ENCODE measurements at regions not wholly inside any gene's neighbourhood (a gene's known extent, or its start where the extent isn't known, plus 50 kb on each side); places are given as distances from the start of the nearest gene placed in this dataset.

DNA sequence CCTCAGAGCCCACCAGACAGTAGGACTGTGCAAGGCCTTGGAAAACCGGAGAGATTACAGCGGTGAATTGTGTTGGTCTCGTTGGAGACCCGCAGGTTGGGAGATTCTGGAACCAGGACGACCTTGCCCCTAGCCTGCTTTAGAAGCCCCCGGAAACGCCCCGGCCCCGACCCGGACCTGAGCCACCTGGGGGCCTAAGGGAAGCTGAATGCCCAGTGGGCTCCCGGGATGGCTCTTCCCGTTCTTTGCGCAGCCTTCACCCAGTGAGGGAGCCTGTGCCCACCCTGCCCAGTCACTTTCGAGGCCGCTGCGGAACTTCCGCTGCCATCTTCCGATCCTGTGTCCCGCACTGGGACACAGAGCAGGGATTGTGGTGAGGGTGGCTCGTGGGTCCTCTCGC lies 254.4 kb downstream of the FAM72C start:
- TF ChIP-seq, protein P1, sequence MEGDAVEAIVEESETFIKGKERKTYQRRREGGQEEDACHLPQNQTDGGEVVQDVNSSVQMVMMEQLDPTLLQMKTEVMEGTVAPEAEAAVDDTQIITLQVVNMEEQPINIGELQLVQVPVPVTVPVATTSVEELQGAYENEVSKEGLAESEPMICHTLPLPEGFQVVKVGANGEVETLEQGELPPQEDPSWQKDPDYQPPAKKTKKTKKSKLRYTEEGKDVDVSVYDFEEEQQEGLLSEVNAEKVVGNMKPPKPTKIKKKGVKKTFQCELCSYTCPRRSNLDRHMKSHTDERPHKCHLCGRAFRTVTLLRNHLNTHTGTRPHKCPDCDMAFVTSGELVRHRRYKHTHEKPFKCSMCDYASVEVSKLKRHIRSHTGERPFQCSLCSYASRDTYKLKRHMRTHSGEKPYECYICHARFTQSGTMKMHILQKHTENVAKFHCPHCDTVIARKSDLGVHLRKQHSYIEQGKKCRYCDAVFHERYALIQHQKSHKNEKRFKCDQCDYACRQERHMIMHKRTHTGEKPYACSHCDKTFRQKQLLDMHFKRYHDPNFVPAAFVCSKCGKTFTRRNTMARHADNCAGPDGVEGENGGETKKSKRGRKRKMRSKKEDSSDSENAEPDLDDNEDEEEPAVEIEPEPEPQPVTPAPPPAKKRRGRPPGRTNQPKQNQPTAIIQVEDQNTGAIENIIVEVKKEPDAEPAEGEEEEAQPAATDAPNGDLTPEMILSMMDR (IDR thresholded peaks at IDR 0.05; ENCODE audit: poor library complexity, severe bottlenecking), result no peak
- TF ChIP-seq EP300 (conservative IDR thresholded peaks at IDR 0.05; ENCODE audit: poor library complexity, severe bottlenecking) (no peak), EZH2 (IDR thresholded peaks at IDR 0.05; ENCODE audit: borderline replicate concordance, insufficient read depth, low read length, poor library complexity, severe bottlenecking) (no peak), POLR2AphosphoS5 (IDR thresholded peaks at IDR 0.05) (no peak), TAF1 (IDR thresholded peaks at IDR 0.05; ENCODE audit: low read depth) (no peak)

Data from neural cell (in vitro differentiated cells).